OCI-LY3 (cell line): ENCODE measurements at regions not wholly inside any gene's neighbourhood (a gene's known extent, or its start where the extent isn't known, plus 50 kb on each side); places are given as distances from the start of the nearest gene placed in this dataset.

Experiments
- H2AFZ ChIP-seq: fragments of 200-600, 300-600 bp; shearing (Covaris generic); 2 replicates; pipeline ENCODE4 v1.6.0; 2014; ENCODE audit warnings: antibody characterized with exemption, low read depth, low read length
- H3K27ac ChIP-seq: fragments of 200-600, 300-600 bp; sonication (generic); 2 replicates; pipeline ENCODE4 v1.5.1; 2014; ENCODE audit warnings: mild to moderate bottlenecking, low read length, moderate library complexity, mixed read lengths
- H3K27me3 ChIP-seq: fragments of 200-600, 300-600 bp; sonication (generic); 2 replicates; pipeline ENCODE4 v1.6.1; 2014; ENCODE audit warnings: low read depth, low read length, mixed read lengths
- H3K36me3 ChIP-seq: fragments of 200-600, 300-600 bp; sonication (generic); replicated peaks from 2 replicates; pipeline ENCODE3; 2014; ENCODE audit warnings: low read depth, low read length, mixed read lengths
- H3K4me1 ChIP-seq: fragments of 300-600, 200-600 bp; sonication (generic); 2 replicates; pipeline ENCODE4 v1.6.1; 2014; ENCODE audit warnings: low read length, mixed read lengths
- H3K4me2 ChIP-seq: fragments of 200-600, 300-600 bp; sonication (generic); 2 replicates; pipeline ENCODE4 v1.6.1; 2014; ENCODE audit warnings: low read length, mixed read lengths
- H3K4me3 ChIP-seq: fragments of 300-600, 200-600 bp; sonication (generic); 2 replicates; pipeline ENCODE4 v1.5.1; 2014; ENCODE audit warnings: antibody characterized with exemption, mild to moderate bottlenecking, low read length, moderate library complexity
- H3K79me2 ChIP-seq: fragments of 300-600, 200-600 bp; shearing (Covaris generic); 2 replicates; pipeline ENCODE4 v1.6.1; 2014; ENCODE audit warnings: mild to moderate bottlenecking, low read length, mixed read lengths
- H3K9ac ChIP-seq: fragments of 300-600, 200-600 bp; shearing (Covaris generic); 2 replicates; pipeline ENCODE4 v1.6.0; 2014; ENCODE audit warnings: mild to moderate bottlenecking, low read length, moderate library complexity
- H3K9me3 ChIP-seq: fragments of 200-600, 300-600 bp; shearing (Covaris generic); 2 replicates; pipeline ENCODE4 v1.6.1; 2014; ENCODE audit warnings: low read length, mixed read lengths; ENCODE audit not compliant: insufficient read depth
- H4K20me1 ChIP-seq: fragments of 200-600, 300-600 bp; sonication (generic); 2 replicates; pipeline ENCODE4 v1.6.1; 2016; ENCODE audit warnings: low read length, mixed read lengths; ENCODE audit not compliant: insufficient read depth
- EZH2phosphoT487 ChIP-seq: fragments of 200-600 bp; shearing (Covaris generic); IDR thresholded peaks from 2 replicates; pipeline ENCODE4 v1.6.1; 2018; ENCODE audit warnings: antibody characterized with exemption, mixed run types, low read depth
- TF ChIP-seq, protein P1 (sequence below): fragments of 200-600, 300-600 bp; sonication (generic); IDR thresholded peaks from 2 replicates; pipeline ENCODE4 v1.5.1; 2014; ENCODE audit warnings: antibody characterized with exemption, low read length, low read depth

- TF ChIP-seq EZH2phosphoT487 = no peak
- TF ChIP-seq, protein P1, sequence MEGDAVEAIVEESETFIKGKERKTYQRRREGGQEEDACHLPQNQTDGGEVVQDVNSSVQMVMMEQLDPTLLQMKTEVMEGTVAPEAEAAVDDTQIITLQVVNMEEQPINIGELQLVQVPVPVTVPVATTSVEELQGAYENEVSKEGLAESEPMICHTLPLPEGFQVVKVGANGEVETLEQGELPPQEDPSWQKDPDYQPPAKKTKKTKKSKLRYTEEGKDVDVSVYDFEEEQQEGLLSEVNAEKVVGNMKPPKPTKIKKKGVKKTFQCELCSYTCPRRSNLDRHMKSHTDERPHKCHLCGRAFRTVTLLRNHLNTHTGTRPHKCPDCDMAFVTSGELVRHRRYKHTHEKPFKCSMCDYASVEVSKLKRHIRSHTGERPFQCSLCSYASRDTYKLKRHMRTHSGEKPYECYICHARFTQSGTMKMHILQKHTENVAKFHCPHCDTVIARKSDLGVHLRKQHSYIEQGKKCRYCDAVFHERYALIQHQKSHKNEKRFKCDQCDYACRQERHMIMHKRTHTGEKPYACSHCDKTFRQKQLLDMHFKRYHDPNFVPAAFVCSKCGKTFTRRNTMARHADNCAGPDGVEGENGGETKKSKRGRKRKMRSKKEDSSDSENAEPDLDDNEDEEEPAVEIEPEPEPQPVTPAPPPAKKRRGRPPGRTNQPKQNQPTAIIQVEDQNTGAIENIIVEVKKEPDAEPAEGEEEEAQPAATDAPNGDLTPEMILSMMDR = no peak
- H3K4me2 ChIP-seq = no peak overlapping the region
- no peaks in the 10 kb centered on the region for H3K9me3 ChIP-seq
- H3K36me3 ChIP-seq = no peaks in the 10 kb centered on the region
- 0 out of 2 replicates have a peak, but pooled peaks cover 12% of the 10 kb centered on the region for H3K27me3 ChIP-seq
- H3K27ac ChIP-seq = no peak overlapping the region
- H3K4me1 ChIP-seq = no peaks in the 10 kb centered on the region
- H3K9ac ChIP-seq = no peak overlapping the region
- H3K4me3 ChIP-seq = no peak overlapping the region
- H2AFZ ChIP-seq = no peak overlapping the region
- H3K79me2 ChIP-seq = no peaks in the 10 kb centered on the region
- H4K20me1 ChIP-seq = no peaks in the 10 kb centered on the region
Observed at GRCh38 chr2:118737684-118738083, 109.8 kb downstream of the EN1 start.

DNA sequence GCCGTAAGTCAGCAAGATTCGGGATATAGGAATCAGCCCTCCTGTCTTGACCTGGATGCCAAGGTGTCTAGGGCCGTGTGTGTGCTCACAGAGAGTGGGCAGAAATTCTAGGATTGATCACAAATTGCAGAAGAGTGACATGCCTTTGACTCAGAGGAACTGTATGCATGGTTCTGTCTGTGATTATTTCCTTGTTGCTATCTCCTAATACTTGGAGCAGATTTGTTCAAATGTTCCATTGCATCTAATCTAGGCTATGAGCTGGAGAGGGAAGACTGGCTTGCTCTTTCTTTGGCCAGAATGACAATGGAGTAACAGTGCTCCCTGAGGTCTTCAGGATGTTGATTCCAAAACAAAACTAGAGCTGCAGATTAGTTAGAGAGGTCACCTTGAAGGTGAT lies 115.0 kb downstream of the EN1 start:
- no peaks in the 10 kb centered on the region for H3K36me3 ChIP-seq
- no peak overlapping the region for H3K4me2 ChIP-seq
- H3K9ac ChIP-seq = no peak overlapping the region
- no peaks in the 10 kb centered on the region for H3K4me1 ChIP-seq
- H3K27ac ChIP-seq = no peak overlapping the region
- H2AFZ ChIP-seq = no peak overlapping the region
- no peak overlapping the region for H3K4me3 ChIP-seq
- H3K27me3 ChIP-seq = no peaks in the 10 kb centered on the region
- no peaks in the 10 kb centered on the region for H4K20me1 ChIP-seq
- H3K79me2 ChIP-seq = no peaks in the 10 kb centered on the region
- TF ChIP-seq EZH2phosphoT487 = no peak
- TF ChIP-seq, protein P1 = no peak
- H3K9me3 ChIP-seq = no peaks in the 10 kb centered on the region

- Histone ChIP-seq H3K79me2 (no peaks in the 10 kb centered on the region), H3K4me2 (no peak overlapping the region), H3K9me3 (no peaks in the 10 kb centered on the region), H3K4me3 (no peak overlapping the region), H4K20me1 (no peaks in the 10 kb centered on the region), H3K4me1 (no peaks in the 10 kb centered on the region), H3K27ac (no peak overlapping the region), H3K9ac (no peak overlapping the region), H3K36me3 (no peaks in the 10 kb centered on the region), H2AFZ (no peak overlapping the region), H3K27me3 (no peaks in the 10 kb centered on the region)
- TF ChIP-seq, protein P1 = no peak
- no peak for TF ChIP-seq EZH2phosphoT487
Observed at GRCh38 chr2:118731413-118731812, 116.0 kb downstream of the EN1 start.

DNA sequence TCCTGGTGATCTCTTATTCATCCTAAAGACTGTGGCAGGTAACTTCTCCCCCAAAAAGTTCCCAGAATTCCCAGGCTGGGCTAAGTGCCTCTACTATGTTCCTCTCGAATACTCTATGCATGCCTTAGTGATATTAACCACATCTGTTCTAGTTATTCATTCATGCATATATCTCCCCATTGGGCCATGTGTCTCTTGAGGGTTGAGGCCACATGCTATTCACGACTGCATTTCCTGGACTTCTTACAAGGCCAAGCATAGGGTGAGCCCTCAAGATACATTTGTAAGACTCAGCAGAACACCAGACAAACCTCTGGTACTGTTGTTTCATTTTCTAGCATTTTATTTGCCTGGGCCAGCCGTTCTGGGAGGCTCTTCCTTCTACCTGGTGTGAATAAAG lies 117.0 kb downstream of the EN1 start:
- H3K9ac ChIP-seq = no peak overlapping the region
- no peaks in the 10 kb centered on the region for H3K36me3 ChIP-seq
- TF ChIP-seq, protein P1 = no peak
- no peak for TF ChIP-seq EZH2phosphoT487

More for the DNA sequence above, 117.0 kb downstream of the EN1 start:
- no peaks in the 10 kb centered on the region for H3K79me2 ChIP-seq
- H3K4me3 ChIP-seq = no peak overlapping the region
- no peak overlapping the region for H3K27ac ChIP-seq
- no peaks in the 10 kb centered on the region for H3K27me3 ChIP-seq
- H3K4me2 ChIP-seq = no peak overlapping the region
- no peaks in the 10 kb centered on the region for H3K4me1 ChIP-seq
- H2AFZ ChIP-seq = no peak overlapping the region
- no peaks in the 10 kb centered on the region for H4K20me1 ChIP-seq
- H3K9me3 ChIP-seq = no peaks in the 10 kb centered on the region
